GM19324 (cell line): ENCODE measurements at regions not wholly inside any gene's neighbourhood (a gene's known extent, or its start where the extent isn't known, plus 50 kb on each side); places are given as distances from the start of the nearest gene placed in this dataset.
"Not testable (repeated sequence)": the region's sequence is repeated elsewhere in the genome, so short reads cannot be mapped to it uniquely, and the experiment has no call there.

ENCODE experiments used
- ATAC-seq: cut with Tn5 transposase; IDR thresholded peaks from one replicate; pipeline ENCODE4 v1.9.1; 2021; ENCODE audit warnings: mild to moderate bottlenecking, moderate library complexity; ENCODE audit not compliant: unreplicated experiment, low FRiP score

- no peak for ATAC-seq
These were observed 72.3 kb upstream of the SNTG2 start for GRCh38 chr2:878245-878930.

- ATAC-seq: no peak
These were observed 72.9 kb upstream of the SNTG2 start for GRCh38 chr2:877747-878146.

GRCh38 chr2:875687-876615 is 74.7 kb upstream of the SNTG2 start:
- ATAC-seq: no peak

- ATAC-seq: no peak
These were observed 76.7 kb upstream of the SNTG2 start for GRCh38 chr2:873651-874580.

- ATAC-seq: no peak
These were observed 77.6 kb upstream of the SNTG2 start for GRCh38 chr2:873027-873426.

GRCh38 chr2:871926-872680 is 78.5 kb upstream of the SNTG2 start:
- ATAC-seq: no peak

GRCh38 chr2:871175-871727 is 79.4 kb upstream of the SNTG2 start:
- no peak for ATAC-seq

- ATAC-seq: no peak
These were observed 80.2 kb upstream of the SNTG2 start for GRCh38 chr2:870426-870825.

GRCh38 chr2:869894-870293 is 80.8 kb upstream of the SNTG2 start:
- no peak for ATAC-seq

GRCh38 chr2:869357-869871 is 81.2 kb upstream of the SNTG2 start:
- ATAC-seq: no peak

- ATAC-seq: not testable (repeated sequence)
These were observed 81.8 kb upstream of the SNTG2 start for GRCh38 chr2:868857-869256.

GRCh38 chr2:867296-867695 is 83.4 kb upstream of the SNTG2 start:
- ATAC-seq: no peak

- no peak for ATAC-seq
These were observed 83.8 kb upstream of the SNTG2 start for GRCh38 chr2:866887-867286.

GRCh38 chr2:866009-866680 is 84.5 kb upstream of the SNTG2 start:
- no peak for ATAC-seq

GRCh38 chr2:864501-865106 is 86.0 kb upstream of the SNTG2 start:
- no peak for ATAC-seq

GRCh38 chr2:863732-864450 is 86.8 kb upstream of the SNTG2 start:
- ATAC-seq: no peak

GRCh38 chr2:862731-863466 is 87.8 kb upstream of the SNTG2 start:
- no peak for ATAC-seq
